ENCODE measurements at regions not wholly inside any gene's neighbourhood (a gene's known extent, or its start where the extent isn't known, plus 50 kb on each side); places are given as distances from the start of the nearest gene placed in this dataset.

- Mint-ChIP-seq H3K4me1 (no peaks in the 10 kb centered on the region), H3K9me3 (no peaks in the 10 kb centered on the region), H3K4me3 (no peak overlapping the region), H3K27me3 (peaks cover 19% of the 10 kb centered on the region), H3K36me3 (ENCODE audit: low read depth) (no peaks in the 10 kb centered on the region), H3K27ac (no peak overlapping the region)
- no peak for DNase-seq
- ChIA-PET CTCF (interaction anchor here (1.0 kb wide), 1 partner anchor 21 kb away, joined by 4 read pairs; no protein-coding TSS in a partner anchor), POLR2A (no interaction called here)
Observed at GRCh38 chr11:86891036-86891435, 64.2 kb downstream of the FZD4 start.

DNA sequence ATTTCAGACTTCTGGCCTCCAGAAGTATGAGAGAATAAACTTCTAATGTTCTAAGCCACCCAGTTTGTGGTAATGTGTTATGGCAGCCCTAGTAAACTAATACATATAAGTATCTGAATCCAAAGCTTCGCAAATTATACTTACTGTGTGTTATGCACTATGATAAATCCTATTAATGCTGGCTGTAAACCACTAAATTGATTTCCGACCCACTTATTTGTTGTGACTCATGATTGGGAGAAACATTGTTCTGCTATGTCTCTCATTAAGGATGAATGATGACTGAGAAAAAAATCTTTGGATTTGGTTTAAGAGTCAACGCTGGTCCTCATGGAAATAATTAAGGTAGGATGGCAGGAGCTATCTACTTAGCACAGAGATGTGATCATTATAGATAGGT, 62.0 kb downstream of the FZD4 start:
- POLR2A ChIA-PET, result no interaction called here
- no peak overlapping the region for H3K4me3 Mint-ChIP-seq

More for the DNA sequence above, 62.0 kb downstream of the FZD4 start:
- no peaks in the 10 kb centered on the region for H3K4me1 Mint-ChIP-seq
- H3K36me3 Mint-ChIP-seq (ENCODE audit: low read depth), result no peaks in the 10 kb centered on the region
- peaks cover 22% of the 10 kb centered on the region for H3K27me3 Mint-ChIP-seq
- no peaks in the 10 kb centered on the region for H3K9me3 Mint-ChIP-seq
- no peak for DNase-seq
- CTCF ChIA-PET, result no interaction called here
- no peak overlapping the region for H3K27ac Mint-ChIP-seq

Measured in activated CD4-positive, alpha-beta T cell treated with anti-CD3 and anti-CD28 coated beads, Interleukin-2, amount 10 ng/mL, durations not matched to agents 7 days and 5 days (primary cell).